ENCODE measurements at regions not wholly inside any gene's neighbourhood (a gene's known extent, or its start where the extent isn't known, plus 50 kb on each side); places are given as distances from the start of the nearest gene placed in this dataset.

DNA sequence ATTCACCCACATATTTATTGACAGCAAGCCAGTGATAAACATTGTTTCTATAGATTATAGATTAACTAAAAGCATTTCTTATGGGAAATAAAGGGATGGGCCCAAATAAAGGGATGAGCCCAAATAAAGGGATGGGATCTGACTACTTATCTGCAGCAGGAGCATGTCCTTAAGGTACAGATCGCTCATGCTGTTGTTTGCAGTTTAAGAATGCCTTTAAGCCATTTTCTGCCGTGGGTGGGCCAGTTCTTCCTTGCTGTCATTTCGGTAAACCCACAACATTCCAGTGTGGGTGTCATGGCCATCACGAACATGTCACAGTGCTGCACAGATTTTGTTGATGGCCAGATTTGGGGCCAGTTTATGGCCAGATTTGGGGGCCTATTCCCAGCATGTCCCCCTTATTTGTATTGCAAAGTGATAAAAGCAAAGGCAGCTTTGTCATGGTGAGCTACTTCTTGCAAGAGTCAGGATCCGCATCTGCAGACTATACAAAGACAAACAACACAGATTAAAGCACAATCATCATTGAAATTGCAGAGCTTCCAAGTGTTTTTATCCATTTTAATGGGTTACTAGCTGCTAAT, 700.7 kb downstream of the LRFN5 start (continued):
- TF ChIP-seq, protein P1, sequence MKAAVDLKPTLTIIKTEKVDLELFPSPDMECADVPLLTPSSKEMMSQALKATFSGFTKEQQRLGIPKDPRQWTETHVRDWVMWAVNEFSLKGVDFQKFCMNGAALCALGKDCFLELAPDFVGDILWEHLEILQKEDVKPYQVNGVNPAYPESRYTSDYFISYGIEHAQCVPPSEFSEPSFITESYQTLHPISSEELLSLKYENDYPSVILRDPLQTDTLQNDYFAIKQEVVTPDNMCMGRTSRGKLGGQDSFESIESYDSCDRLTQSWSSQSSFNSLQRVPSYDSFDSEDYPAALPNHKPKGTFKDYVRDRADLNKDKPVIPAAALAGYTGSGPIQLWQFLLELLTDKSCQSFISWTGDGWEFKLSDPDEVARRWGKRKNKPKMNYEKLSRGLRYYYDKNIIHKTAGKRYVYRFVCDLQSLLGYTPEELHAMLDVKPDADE (IDR thresholded peaks at IDR 0.05), result no peak
- TF ChIP-seq STAT1 (IDR thresholded peaks at IDR 0.05; ENCODE audit: unreplicated experiment), result no peak
- no peak for TF ChIP-seq POLR2AphosphoS5 (IDR thresholded peaks at IDR 0.05; ENCODE audit: low read depth)

DNA sequence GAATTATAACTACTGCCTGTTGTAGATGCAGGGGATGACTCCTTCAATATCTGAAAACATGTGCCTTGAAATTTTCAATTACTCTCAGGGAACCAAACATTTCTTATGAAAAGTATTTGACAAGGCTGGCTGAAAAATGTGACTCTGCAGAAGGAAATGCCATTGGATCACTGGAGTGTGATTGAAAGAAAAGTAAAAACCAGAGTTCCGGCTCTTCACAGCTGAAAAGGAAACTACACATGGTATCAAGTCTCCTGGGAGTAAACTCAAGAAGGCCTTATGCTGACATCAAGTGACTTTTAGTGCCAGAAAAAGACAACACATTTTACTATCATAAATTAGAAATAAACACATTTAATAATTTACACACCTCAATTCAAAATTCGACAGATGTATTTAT, 693.0 kb downstream of the LRFN5 start:
- 0 out of 2 replicates have a peak overlapping the region, but pooled peaks have one; percentile 82 for H2AFZ ChIP-seq
- no peak overlapping the region for H3K27ac ChIP-seq (ENCODE audit: low read depth)
- no peaks in the 10 kb centered on the region for H3K4me1 ChIP-seq (ENCODE audit: insufficient read depth)
- no peak overlapping the region for H3K4me3 ChIP-seq
- H3K79me2 ChIP-seq (replicated peaks; ENCODE audit: insufficient read depth), result no peaks in the 10 kb centered on the region
- Mint-ChIP-seq H3K27me3 (ENCODE audit: insufficient read depth, low read depth, poor library complexity) (no peaks in the 10 kb centered on the region), H3K4me1 (no peaks in the 10 kb centered on the region), H3K9me3 (peaks cover 15% of the 10 kb centered on the region), H3K4me3 (no peak overlapping the region), H3K27ac (no peak overlapping the region), H3K36me3 (ENCODE audit: low read depth) (peaks cover 14% of the 10 kb centered on the region; the same call in 2 of the 3 replicates)
- DNase-seq (ENCODE audit: low spot score), result no peak
- no peaks in the 10 kb centered on the region; the same call in 1 of the 2 replicates for H3K36me3 ChIP-seq (ENCODE audit: insufficient read depth)
- H4K20me1 ChIP-seq (replicated peaks; ENCODE audit: insufficient read depth), result no peaks in the 10 kb centered on the region
- H3K4me2 ChIP-seq, result no peak overlapping the region
- H3F3A ChIP-seq (replicated peaks; ENCODE audit: low read depth), result no peaks in the 10 kb centered on the region
- TF ChIP-seq JUNB (IDR thresholded peaks at IDR 0.05; ENCODE audit: unreplicated experiment) (no peak), ZNF114 (CRISPR knock-in tag; IDR thresholded peaks at IDR 0.05) (no peak), NANOG (IDR thresholded peaks at IDR 0.05; ENCODE audit: borderline replicate concordance) (no peak), POLR2AphosphoS5 (IDR thresholded peaks at IDR 0.05; ENCODE audit: low read depth) (no peak)
- TF ChIP-seq, protein P2, sequence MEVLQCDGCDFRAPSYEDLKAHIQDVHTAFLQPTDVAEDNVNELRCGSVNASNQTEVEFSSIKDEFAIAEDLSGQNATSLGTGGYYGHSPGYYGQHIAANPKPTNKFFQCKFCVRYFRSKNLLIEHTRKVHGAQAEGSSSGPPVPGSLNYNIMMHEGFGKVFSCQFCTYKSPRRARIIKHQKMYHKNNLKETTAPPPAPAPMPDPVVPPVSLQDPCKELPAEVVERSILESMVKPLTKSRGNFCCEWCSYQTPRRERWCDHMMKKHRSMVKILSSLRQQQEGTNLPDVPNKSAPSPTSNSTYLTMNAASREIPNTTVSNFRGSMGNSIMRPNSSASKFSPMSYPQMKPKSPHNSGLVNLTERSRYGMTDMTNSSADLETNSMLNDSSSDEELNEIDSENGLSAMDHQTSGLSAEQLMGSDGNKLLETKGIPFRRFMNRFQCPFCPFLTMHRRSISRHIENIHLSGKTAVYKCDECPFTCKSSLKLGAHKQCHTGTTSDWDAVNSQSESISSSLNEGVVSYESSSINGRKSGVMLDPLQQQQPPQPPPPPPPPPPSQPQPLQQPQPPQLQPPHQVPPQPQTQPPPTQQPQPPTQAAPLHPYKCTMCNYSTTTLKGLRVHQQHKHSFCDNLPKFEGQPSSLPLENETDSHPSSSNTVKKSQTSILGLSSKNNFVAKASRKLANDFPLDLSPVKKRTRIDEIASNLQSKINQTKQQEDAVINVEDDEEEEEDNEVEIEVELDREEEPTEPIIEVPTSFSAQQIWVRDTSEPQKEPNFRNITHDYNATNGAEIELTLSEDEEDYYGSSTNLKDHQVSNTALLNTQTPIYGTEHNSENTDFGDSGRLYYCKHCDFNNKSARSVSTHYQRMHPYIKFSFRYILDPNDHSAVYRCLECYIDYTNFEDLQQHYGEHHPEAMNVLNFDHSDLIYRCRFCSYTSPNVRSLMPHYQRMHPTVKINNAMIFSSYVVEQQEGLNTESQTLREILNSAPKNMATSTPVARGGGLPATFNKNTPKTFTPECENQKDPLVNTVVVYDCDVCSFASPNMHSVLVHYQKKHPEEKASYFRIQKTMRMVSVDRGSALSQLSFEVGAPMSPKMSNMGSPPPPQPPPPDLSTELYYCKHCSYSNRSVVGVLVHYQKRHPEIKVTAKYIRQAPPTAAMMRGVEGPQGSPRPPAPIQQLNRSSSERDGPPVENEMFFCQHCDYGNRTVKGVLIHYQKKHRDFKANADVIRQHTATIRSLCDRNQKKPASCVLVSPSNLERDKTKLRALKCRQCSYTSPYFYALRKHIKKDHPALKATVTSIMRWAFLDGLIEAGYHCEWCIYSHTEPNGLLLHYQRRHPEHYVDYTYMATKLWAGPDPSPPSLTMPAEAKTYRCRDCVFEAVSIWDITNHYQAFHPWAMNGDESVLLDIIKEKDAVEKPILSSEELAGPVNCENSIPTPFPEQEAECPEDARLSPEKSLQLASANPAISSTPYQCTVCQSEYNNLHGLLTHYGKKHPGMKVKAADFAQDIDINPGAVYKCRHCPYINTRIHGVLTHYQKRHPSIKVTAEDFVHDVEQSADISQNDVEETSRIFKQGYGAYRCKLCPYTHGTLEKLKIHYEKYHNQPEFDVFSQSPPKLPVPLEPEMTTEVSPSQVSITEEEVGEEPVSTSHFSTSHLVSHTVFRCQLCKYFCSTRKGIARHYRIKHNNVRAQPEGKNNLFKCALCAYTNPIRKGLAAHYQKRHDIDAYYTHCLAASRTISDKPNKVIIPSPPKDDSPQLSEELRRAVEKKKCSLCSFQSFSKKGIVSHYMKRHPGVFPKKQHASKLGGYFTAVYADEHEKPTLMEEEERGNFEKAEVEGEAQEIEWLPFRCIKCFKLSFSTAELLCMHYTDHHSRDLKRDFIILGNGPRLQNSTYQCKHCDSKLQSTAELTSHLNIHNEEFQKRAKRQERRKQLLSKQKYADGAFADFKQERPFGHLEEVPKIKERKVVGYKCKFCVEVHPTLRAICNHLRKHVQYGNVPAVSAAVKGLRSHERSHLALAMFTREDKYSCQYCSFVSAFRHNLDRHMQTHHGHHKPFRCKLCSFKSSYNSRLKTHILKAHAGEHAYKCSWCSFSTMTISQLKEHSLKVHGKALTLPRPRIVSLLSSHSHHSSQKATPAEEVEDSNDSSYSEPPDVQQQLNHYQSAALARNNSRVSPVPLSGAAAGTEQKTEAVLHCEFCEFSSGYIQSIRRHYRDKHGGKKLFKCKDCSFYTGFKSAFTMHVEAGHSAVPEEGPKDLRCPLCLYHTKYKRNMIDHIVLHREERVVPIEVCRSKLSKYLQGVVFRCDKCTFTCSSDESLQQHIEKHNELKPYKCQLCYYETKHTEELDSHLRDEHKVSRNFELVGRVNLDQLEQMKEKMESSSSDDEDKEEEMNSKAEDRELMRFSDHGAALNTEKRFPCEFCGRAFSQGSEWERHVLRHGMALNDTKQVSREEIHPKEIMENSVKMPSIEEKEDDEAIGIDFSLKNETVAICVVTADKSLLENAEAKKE (CRISPR knock-in tag; IDR thresholded peaks at IDR 0.05), result no peak
- TF ChIP-seq, protein P3, sequence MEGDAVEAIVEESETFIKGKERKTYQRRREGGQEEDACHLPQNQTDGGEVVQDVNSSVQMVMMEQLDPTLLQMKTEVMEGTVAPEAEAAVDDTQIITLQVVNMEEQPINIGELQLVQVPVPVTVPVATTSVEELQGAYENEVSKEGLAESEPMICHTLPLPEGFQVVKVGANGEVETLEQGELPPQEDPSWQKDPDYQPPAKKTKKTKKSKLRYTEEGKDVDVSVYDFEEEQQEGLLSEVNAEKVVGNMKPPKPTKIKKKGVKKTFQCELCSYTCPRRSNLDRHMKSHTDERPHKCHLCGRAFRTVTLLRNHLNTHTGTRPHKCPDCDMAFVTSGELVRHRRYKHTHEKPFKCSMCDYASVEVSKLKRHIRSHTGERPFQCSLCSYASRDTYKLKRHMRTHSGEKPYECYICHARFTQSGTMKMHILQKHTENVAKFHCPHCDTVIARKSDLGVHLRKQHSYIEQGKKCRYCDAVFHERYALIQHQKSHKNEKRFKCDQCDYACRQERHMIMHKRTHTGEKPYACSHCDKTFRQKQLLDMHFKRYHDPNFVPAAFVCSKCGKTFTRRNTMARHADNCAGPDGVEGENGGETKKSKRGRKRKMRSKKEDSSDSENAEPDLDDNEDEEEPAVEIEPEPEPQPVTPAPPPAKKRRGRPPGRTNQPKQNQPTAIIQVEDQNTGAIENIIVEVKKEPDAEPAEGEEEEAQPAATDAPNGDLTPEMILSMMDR (conservative IDR thresholded peaks at IDR 0.05; ENCODE audit: low read depth in 2 of 2), result no peak
- H3K9me2 ChIP-seq (ENCODE audit: insufficient read depth), result 0 out of 2 replicates have a peak, but pooled peaks cover 3% of the 10 kb centered on the region
- no peaks in the 10 kb centered on the region for H3K27me3 ChIP-seq (ENCODE audit: insufficient read depth)
- ATAC-seq, result no peak

All from GM23338 (cell line).